ENCODE measurements at regions not wholly inside any gene's neighbourhood (a gene's known extent, or its start where the extent isn't known, plus 50 kb on each side); places are given as distances from the start of the nearest gene placed in this dataset.

DNA sequence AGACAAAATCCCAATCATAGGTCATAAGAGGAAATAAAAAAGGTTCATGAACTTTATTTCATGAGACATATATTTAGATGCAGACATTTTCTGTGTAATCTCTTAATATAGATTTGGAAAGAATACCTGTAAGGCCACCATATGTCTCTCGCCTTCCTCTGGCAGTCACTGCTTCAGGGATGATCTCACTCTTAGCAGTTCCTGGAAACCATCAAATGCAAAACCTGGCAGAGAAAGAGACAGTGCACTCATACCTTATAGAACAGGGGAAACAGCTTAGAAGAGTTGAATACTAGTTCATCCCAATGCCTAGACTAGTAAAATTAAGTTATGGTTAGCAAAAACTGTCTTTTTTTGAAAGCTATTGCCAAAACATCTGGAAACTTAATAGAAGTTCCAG is 243.3 kb downstream of the GASK1B start:
- H3K36me3 ChIP-seq = no peaks in the 10 kb centered on the region
- DNase-seq (no peak), ATAC-seq (no peak)
- intact Hi-C loops (cut with DNase I) = no loop called here
- no peaks in the 10 kb centered on the region for H3K9me3 ChIP-seq
- WGBS, 4 donors = 75 to 87% (median 79%) methylated on average over 1 of the region's 1 CpG
- H3K27me3 ChIP-seq = no peaks in the 10 kb centered on the region
- H3K27ac ChIP-seq = no peak overlapping the region
- TF ChIP-seq POLR2A (IDR thresholded peaks at IDR 0.05) = no peak
- TF ChIP-seq, protein P1, sequence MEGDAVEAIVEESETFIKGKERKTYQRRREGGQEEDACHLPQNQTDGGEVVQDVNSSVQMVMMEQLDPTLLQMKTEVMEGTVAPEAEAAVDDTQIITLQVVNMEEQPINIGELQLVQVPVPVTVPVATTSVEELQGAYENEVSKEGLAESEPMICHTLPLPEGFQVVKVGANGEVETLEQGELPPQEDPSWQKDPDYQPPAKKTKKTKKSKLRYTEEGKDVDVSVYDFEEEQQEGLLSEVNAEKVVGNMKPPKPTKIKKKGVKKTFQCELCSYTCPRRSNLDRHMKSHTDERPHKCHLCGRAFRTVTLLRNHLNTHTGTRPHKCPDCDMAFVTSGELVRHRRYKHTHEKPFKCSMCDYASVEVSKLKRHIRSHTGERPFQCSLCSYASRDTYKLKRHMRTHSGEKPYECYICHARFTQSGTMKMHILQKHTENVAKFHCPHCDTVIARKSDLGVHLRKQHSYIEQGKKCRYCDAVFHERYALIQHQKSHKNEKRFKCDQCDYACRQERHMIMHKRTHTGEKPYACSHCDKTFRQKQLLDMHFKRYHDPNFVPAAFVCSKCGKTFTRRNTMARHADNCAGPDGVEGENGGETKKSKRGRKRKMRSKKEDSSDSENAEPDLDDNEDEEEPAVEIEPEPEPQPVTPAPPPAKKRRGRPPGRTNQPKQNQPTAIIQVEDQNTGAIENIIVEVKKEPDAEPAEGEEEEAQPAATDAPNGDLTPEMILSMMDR (IDR thresholded peaks at IDR 0.05) = no peak
- H3K4me1 ChIP-seq = peaks cover 0 to 4% (median 0%) of the 10 kb centered on the region in 12 donors
- no peak overlapping the region for H3K4me3 ChIP-seq

DNA sequence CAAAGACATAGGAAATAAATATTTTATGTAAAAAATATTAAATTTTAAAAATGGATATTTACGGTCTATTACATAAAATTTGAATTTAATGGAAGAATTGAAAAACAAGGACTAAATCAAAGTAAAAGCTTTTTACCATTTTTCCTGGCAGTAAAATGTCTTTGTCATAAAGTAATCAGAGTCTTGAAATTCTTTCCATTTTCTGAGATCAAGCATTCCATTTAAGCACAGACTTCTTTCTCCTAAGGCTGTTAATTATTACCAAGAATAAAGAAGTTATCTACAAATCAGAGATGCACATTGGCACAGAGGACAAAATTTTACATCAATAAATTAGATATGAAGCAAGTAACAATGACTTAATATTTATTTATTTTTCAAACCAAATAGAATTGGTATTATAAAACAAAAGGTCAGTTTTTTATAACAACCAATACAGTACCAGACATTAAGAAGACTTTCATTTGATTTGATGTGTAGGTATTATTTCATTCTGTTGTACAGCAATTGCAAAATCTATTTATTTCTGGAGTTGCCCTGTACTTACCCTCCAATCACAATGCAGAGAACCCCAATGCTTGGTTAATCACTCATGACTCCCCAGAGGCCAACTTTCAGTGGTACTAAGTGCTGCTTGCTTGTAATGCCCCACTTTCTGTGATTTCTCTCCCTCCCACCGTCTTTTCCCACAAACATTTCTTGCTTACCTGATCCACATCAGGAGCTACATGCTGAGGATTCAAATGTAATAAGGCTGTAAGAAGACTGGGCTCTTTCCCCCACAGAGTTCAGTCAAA is 254.6 kb downstream of the GASK1B start:
- no peaks in the 10 kb centered on the region for H3K4me1 ChIP-seq
- no peaks in the 10 kb centered on the region for H3K36me3 ChIP-seq
- 79 to 90% (median 86%) methylated on average over 2 of the region's 2 CpGs for WGBS, 4 donors
- no peak overlapping the region for H3K4me3 ChIP-seq
- no peak overlapping the region for H3K27ac ChIP-seq
- no peak for TF ChIP-seq POLR2A (IDR thresholded peaks at IDR 0.05)
- TF ChIP-seq, protein P1 (IDR thresholded peaks at IDR 0.05) = no peak
- DNase-seq (no peak), ATAC-seq (no peak)
- no peaks in the 10 kb centered on the region for H3K27me3 ChIP-seq
- H3K9me3 ChIP-seq = peaks cover 0 to 7% (median 0%) of the 10 kb centered on the region in 12 donors
- intact Hi-C loops (cut with DNase I) = no loop called here

DNA sequence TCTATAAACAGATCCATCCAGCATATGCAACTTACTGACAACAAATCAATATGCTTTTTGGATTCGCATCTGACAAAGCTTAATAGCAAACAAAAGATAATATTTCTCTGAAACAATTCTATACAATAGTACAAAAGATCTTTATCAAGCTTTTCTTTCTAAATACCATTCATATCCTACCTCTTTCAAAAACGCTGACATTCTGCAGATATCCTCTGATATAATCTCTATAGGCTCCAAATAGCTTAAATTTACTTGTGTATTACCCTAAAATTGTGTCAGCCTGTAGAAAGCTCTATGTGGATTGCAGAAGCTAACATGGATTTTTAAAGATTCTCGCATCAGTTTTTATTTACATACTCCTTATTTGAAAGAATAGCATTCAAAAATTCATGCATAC is 260.6 kb downstream of the GASK1B start:
- H3K27me3 ChIP-seq = no peaks in the 10 kb centered on the region
- DNase-seq (no peak), ATAC-seq (no peak)
- H3K4me3 ChIP-seq = no peak overlapping the region
- 74 to 82% (median 80%) methylated on average over 3 of the region's 3 CpGs for WGBS, 4 donors
- intact Hi-C loops (cut with DNase I) = no loop called here
- H3K9me3 ChIP-seq = no peaks in the 10 kb centered on the region
- no peak for TF ChIP-seq POLR2A (IDR thresholded peaks at IDR 0.05)
- TF ChIP-seq, protein P1 (IDR thresholded peaks at IDR 0.05) = no peak
- no peaks in the 10 kb centered on the region for H3K36me3 ChIP-seq
- H3K27ac ChIP-seq = no peak overlapping the region
- no peaks in the 10 kb centered on the region for H3K4me1 ChIP-seq

DNA sequence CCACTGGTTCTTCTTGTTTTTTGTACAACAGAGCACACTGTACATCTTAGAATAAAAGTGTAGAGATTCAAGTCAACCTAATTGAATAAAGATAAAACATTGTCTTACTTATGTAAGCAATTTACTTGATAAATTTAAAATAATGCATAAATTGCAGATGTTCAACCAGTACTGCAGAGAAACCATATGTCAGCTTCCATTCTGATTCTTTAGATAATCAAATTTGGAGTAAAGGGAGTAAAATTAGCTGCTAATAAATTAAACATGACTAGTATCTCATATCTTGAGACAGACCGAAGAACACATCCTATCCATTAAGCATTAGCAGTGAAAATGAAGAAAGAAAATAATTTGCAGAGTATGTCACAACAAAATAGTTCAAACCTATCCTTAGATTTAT is 261.2 kb downstream of the GASK1B start:
- no peak overlapping the region for H3K4me3 ChIP-seq
- no peaks in the 10 kb centered on the region for H3K4me1 ChIP-seq
- TF ChIP-seq, protein P1 (IDR thresholded peaks at IDR 0.05) = no peak
- no peak for TF ChIP-seq POLR2A (IDR thresholded peaks at IDR 0.05)
- no peaks in the 10 kb centered on the region for H3K36me3 ChIP-seq
- H3K9me3 ChIP-seq = no peaks in the 10 kb centered on the region
- intact Hi-C loops (cut with DNase I) = no loop called here
- no peak for DNase-seq
- no peak overlapping the region for H3K27ac ChIP-seq
- H3K27me3 ChIP-seq = no peaks in the 10 kb centered on the region
- 87 to 98% (median 91%) methylated on average over 1 of the region's 1 CpG for WGBS, 4 donors
- ATAC-seq = no peak
